Lower leg skin (tissue), 4 donors: ENCODE measurements at regions not wholly inside any gene's neighbourhood (a gene's known extent, or its start where the extent isn't known, plus 50 kb on each side); places are given as distances from the start of the nearest gene placed in this dataset.

Experiments
- DNase-seq, 2 donors: peaks; one replicate each; pipeline ENCODE4 v3.0.0-alpha.2; 2019; ENCODE audit warnings: low spot score in 2 of 2
- H3K4me3 ChIP-seq: fragments of 200-600 bp; sonication (generic); 2 replicates; pipeline ENCODE4 v1.5.1; 2017; ENCODE audit warnings: mild to moderate bottlenecking, low read depth; ENCODE audit not compliant: poor library complexity, severe bottlenecking
- POLR2A ChIP-seq, 2 donors: fragments of 450-650 bp; IDR thresholded peaks; one replicate each; pipeline ENCODE4 v1.6.1; 2016 to 2017; ENCODE audit warnings: antibody characterized with exemption in 2 of 2, mild to moderate bottlenecking in 1 of 2, moderate library complexity in 1 of 2
- WGBS, 2 donors: methylation state at CpG; one replicate each; pipeline ENCODE4 v1.1.5; 2018; 5-methylcytosine and 5-hydroxymethylcytosine counted together
- intact Hi-C: fragments of 100-400 bp; cut with DNase I; formaldehyde crosslinking; loops from one replicate; pipeline ENCODE4 v1.15.0; 2023; ENCODE audit warnings: low total_unique reads
- TF ChIP-seq, protein P1 (sequence below), 3 donors: fragments of 450-650 bp; IDR thresholded peaks; one replicate each; pipeline ENCODE4 v1.5.1; 2016; ENCODE audit warnings: antibody characterized with exemption in 3 of 3, mild to moderate bottlenecking in 3 of 3, moderate library complexity in 2 of 3

DNA sequence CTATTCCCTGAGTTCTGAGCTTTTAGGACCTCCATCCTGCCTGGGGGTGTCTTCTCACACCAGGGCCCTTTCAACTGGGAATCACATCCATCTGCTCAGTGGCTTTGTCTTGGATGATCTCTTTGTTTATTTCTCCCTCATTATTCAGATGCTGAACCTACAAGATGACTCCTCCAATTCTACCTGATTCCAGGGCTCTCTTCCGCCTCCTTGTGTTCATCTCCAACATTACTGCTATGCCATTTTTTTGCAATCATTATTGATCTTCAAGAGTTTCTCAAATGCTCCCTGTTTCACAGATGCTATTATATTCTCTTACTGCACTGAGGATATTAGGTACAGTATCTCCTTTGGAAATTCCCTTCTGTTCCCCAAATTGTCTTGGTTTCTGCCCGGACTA is 307.7 kb downstream of the SHANK2 start:
- TF ChIP-seq POLR2A (IDR thresholded peaks at IDR 0.05), result no peak
- TF ChIP-seq, protein P1, sequence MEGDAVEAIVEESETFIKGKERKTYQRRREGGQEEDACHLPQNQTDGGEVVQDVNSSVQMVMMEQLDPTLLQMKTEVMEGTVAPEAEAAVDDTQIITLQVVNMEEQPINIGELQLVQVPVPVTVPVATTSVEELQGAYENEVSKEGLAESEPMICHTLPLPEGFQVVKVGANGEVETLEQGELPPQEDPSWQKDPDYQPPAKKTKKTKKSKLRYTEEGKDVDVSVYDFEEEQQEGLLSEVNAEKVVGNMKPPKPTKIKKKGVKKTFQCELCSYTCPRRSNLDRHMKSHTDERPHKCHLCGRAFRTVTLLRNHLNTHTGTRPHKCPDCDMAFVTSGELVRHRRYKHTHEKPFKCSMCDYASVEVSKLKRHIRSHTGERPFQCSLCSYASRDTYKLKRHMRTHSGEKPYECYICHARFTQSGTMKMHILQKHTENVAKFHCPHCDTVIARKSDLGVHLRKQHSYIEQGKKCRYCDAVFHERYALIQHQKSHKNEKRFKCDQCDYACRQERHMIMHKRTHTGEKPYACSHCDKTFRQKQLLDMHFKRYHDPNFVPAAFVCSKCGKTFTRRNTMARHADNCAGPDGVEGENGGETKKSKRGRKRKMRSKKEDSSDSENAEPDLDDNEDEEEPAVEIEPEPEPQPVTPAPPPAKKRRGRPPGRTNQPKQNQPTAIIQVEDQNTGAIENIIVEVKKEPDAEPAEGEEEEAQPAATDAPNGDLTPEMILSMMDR (IDR thresholded peaks at IDR 0.05), result no peak
- no peak for DNase-seq

DNA sequence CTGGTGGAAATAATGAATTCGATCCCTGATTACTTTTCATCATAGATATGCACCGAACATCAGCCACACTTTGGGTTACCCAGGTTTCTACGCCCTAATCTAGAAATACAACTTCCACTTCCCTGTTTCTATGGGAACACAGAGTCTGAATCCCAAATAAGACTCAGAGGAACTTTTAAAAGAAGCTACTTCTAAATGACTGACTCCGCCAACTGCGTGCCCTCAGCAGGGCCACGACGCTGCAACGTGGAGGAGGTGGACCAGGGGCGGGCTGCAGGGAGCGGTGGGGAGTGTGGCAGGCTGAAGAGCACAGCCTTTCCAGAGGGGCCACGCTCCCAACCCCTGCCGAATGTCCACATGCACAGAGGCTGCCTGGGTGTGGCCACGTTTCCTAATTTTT is 304.0 kb downstream of the SHANK2 start:
- H3K4me3 ChIP-seq, result no peak overlapping the region
- DNase-seq, result no peak
- intact Hi-C loops, result no loop called here
- 78 to 79% methylated on average over 13 of the region's 13 CpGs for WGBS, 2 donors
- TF ChIP-seq, protein P1 (IDR thresholded peaks at IDR 0.05), result no peak
- TF ChIP-seq POLR2A (IDR thresholded peaks at IDR 0.05), result no peak

More for the DNA sequence above, 307.7 kb downstream of the SHANK2 start:
- WGBS, 2 donors, result 91 to 95% methylated on average over 2 of the region's 2 CpGs
- intact Hi-C loops, result no loop called here
- no peak overlapping the region for H3K4me3 ChIP-seq

DNA sequence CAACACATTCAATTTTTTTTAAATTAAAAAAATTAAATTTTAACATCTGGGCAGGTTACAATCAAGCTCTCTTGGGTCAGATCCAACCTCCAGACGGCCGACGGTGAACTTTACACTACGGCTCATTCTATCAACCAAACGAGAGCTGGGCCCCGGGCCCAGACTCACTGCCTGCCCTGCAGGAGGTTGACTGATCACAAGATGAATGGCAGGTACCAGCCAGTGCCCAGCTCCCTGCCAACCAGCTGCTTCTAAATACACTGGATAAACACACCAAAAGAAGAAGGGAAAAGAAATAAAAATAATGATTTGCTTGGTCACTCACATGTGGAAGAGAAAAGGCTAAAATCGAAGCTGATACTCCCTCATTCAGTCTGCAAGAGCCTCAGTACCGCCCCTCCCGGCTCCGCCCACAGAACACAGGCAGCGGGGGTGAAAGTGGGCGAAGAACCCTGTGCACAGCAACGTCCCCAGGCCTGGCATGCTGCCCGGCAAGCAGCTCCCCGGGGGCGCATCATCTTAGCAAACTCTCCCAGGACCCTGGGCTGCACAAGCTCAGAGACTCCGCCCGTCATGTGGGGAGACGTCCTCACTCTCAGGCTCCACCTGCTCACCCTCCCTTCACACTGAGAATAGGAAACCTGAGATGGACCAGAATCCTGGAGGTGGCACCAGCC is 303.4 kb downstream of the SHANK2 start:
- intact Hi-C loops, result no loop called here
- no peak for DNase-seq
- WGBS, 2 donors, result 42 to 52% methylated on average over 17 to 19 of the region's 19 CpGs
- H3K4me3 ChIP-seq, result no peak overlapping the region
- TF ChIP-seq, protein P1 (IDR thresholded peaks at IDR 0.05), result no peak
- TF ChIP-seq POLR2A (IDR thresholded peaks at IDR 0.05), result no peak

DNA sequence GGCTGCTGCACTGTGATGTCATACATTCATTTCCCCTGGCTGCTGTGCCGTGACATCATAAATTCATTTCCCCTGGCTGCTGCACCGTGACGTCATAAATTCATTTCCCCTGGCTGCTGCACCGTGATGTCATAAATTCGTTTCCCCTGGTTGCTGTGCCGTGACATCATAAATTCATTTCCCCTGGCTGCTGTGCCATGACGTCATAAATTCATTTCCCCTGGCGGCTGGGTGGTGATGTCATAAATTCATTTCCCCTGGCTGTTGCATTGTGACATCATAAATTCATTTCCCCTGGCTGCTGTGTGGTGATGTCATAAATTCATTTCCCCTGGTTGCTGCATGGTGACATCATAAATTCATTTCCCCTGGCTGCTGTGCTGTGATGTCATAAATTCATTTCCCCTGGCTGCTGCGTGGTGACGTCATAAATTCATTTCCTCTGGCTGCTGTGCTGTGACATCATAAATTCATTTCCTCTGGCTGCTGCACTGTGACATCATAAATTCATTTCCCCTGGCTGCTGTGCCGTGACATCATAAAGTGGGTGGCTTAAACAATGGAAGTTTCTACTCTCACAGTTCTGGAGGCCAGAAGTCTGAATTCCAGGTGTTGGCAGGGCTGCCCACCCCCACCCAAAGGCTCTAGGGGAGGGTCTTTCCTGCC is 301.1 kb downstream of the SHANK2 start:
- intact Hi-C loops, result no loop called here
- H3K4me3 ChIP-seq, result no peak overlapping the region
- WGBS, 2 donors, result 74 to 85% methylated on average over 11 of the region's 11 CpGs

DNA sequence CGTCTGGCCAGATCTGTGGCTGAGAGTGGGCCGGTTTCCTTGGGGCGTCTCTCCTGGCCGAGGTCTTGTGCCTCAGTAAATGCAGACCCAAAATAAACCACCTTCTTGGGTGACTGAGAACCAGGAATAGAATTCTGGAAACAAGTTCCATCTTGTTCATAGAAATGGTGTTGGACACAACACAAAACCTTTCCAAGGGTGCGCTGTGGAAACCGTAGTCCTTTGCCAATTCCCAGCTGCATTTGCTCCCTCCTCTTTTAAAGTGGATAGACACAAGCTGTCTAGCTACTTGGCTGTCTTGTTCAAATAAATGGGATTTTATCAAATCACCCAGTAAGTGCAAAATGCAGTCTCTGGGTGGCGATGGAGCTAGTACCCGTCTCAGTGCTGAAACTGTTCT is 300.2 kb downstream of the SHANK2 start:
- intact Hi-C loops, result no loop called here
- no peak overlapping the region for H3K4me3 ChIP-seq
- DNase-seq, result no peak
- TF ChIP-seq, protein P1 (IDR thresholded peaks at IDR 0.05), result no peak
- TF ChIP-seq POLR2A (IDR thresholded peaks at IDR 0.05), result no peak
- WGBS, 2 donors, result 29 to 34% methylated on average over 8 of the region's 8 CpGs

More for the DNA sequence above, 301.1 kb downstream of the SHANK2 start:
- TF ChIP-seq POLR2A (IDR thresholded peaks at IDR 0.05), result no peak
- TF ChIP-seq, protein P1 (IDR thresholded peaks at IDR 0.05), result no peak
- DNase-seq, result no peak
